Chondrocyte (in vitro differentiated cells): ENCODE measurements at regions not wholly inside any gene's neighbourhood (a gene's known extent, or its start where the extent isn't known, plus 50 kb on each side); places are given as distances from the start of the nearest gene placed in this dataset.

Experiments
- DNase-seq: peaks from one replicate; pipeline ENCODE4 v3.0.0; 2021; ENCODE audit warnings: mixed read lengths, low spot score
- H3K27ac Mint-ChIP-seq: one replicate; pipeline ENCODE4 v1.8.0; 2021; ENCODE audit warnings: mild to moderate bottlenecking, moderate library complexity, mixed read lengths; ENCODE audit not compliant: unreplicated experiment
- H3K27me3 Mint-ChIP-seq: 2 replicates; pipeline ENCODE4 v1.8.0; 2021; ENCODE audit warnings: low read depth, mixed read lengths
- H3K36me3 Mint-ChIP-seq: 2 replicates; pipeline ENCODE4 v1.8.0; 2021; ENCODE audit warnings: low read depth, mixed read lengths
- H3K4me1 Mint-ChIP-seq: 2 replicates; pipeline ENCODE4 v1.8.0; 2021; ENCODE audit warnings: low read depth, mild to moderate bottlenecking, mixed read lengths
- H3K4me3 Mint-ChIP-seq: one replicate; pipeline ENCODE4 v1.8.0; 2021; ENCODE audit warnings: mild to moderate bottlenecking, moderate library complexity, mixed read lengths; ENCODE audit not compliant: unreplicated experiment
- H3K9me3 Mint-ChIP-seq: 2 replicates; pipeline ENCODE4 v1.8.0; 2021; ENCODE audit warnings: low read depth, mixed read lengths
- CTCF ChIP-seq: fragments of 200-600 bp; sonication (generic); IDR thresholded peaks from 2 replicates; pipeline ENCODE4 v1.5.0; 2021; ENCODE audit warnings: antibody characterized with exemption, mild to moderate bottlenecking, moderate library complexity

DNA sequence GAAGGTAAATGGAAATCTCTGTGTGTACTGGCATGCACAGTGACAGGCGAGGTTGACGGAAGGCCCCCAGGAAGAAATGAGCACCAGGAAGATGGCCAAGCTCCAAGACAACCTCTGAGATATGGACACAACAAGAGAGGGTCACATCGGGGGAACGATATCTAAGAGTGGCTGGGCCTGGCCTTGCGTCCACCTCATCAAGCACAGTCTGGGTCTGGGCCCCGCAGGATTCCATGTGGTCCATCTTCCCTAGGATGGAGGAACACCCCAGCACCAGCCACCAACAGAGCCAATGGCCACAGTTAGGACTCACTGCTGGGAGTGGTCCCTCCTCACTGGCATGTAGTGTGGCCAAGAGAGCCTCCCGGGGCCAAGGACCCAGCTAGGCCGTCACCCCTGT is 272.6 kb upstream of the AGTR2 start:
- Mint-ChIP-seq H3K27me3 (no peaks in the 10 kb centered on the region), H3K27ac (no peak overlapping the region), H3K4me1 (no peaks in the 10 kb centered on the region), H3K9me3 (peaks cover 35% of the 10 kb centered on the region), H3K4me3 (no peak overlapping the region), H3K36me3 (no peaks in the 10 kb centered on the region)
- no peak for TF ChIP-seq CTCF
- no peak for DNase-seq

DNA sequence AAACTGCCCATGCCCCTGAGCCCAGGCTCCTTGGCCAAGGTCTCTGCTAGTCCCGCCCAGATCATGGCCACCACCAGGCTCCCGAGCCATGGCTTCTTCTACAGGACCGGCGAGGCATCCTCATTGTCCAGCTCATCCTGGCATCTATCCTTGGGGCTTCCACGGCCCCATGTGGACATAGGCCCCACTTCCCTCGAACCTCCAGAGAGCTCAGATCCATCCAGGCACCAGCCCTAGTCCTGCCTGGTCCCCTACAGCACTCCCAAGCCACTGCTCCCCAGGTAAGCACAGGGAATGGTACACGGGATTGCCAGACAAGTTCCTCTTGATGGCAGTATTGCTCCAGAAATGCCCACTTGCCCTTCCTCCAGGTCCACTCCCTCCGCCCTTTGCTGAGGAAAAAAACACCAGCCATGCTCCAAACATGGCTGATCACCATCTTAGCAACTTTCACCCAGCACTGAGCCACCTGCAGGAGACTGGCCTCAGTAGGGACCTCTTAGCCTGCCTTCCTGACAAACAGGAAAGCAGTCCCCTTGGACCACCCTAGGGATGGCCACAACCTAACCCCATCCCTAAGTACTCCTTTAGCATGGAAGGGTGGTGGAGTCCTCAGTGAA is 272.1 kb upstream of the AGTR2 start:
- no peak overlapping the region for H3K4me3 Mint-ChIP-seq
- TF ChIP-seq CTCF, result no peak
- H3K9me3 Mint-ChIP-seq, result peaks cover 34% of the 10 kb centered on the region
- no peaks in the 10 kb centered on the region for H3K4me1 Mint-ChIP-seq
- no peaks in the 10 kb centered on the region for H3K27me3 Mint-ChIP-seq
- H3K27ac Mint-ChIP-seq, result no peak overlapping the region
- no peak for DNase-seq
- H3K36me3 Mint-ChIP-seq, result no peaks in the 10 kb centered on the region

DNA sequence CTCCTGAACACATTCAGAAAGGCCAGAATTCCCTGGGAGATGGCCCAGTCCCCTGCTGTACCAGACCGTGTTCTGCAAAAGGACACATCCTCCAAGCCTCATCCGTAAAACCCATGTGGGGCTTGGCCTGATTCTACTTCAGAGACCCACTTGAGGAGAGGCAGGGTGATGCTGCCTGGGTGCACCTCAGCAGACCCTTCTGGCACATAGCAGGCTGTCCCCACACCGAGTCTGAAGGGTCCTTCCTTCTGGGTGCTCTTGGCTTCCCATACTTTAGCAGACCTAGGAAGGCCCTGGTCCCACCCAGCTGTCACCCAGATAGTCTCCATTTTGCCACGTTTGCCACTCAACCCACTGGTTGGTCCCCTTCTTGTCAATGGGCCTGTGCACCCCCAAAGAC is 270.1 kb upstream of the AGTR2 start:
- H3K36me3 Mint-ChIP-seq, result no peaks in the 10 kb centered on the region

DNA sequence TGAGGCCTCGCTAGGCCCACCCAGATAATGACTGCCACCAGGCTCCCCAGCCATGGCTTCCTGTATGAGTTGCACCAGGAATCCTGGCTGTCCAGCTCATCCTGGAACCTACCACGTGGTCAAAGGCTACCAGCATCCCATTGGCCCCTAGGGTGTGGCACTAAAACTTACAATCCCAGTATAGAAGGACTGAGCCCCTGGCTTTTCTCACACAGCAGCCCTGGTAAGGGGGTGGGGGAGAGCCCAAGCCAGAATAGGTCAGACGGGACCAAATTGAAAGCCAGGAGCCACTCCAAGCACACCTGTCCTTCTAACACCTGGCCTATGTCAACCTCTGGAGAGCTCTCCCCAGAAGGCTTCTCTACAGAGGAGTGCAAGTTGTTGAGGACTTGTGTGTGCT is 269.3 kb upstream of the AGTR2 start:
- Mint-ChIP-seq H3K4me1 (no peaks in the 10 kb centered on the region), H3K36me3 (no peaks in the 10 kb centered on the region), H3K9me3 (peaks cover 38% of the 10 kb centered on the region), H3K27ac (no peak overlapping the region), H3K4me3 (no peak overlapping the region), H3K27me3 (no peaks in the 10 kb centered on the region)
- DNase-seq, result no peak
- no peak for TF ChIP-seq CTCF

More for the DNA sequence above, 270.1 kb upstream of the AGTR2 start:
- Mint-ChIP-seq H3K4me3 (no peak overlapping the region), H3K9me3 (peaks cover 35% of the 10 kb centered on the region), H3K4me1 (no peaks in the 10 kb centered on the region), H3K27me3 (no peaks in the 10 kb centered on the region), H3K27ac (no peak overlapping the region)
- no peak for TF ChIP-seq CTCF
- no peak for DNase-seq

DNA sequence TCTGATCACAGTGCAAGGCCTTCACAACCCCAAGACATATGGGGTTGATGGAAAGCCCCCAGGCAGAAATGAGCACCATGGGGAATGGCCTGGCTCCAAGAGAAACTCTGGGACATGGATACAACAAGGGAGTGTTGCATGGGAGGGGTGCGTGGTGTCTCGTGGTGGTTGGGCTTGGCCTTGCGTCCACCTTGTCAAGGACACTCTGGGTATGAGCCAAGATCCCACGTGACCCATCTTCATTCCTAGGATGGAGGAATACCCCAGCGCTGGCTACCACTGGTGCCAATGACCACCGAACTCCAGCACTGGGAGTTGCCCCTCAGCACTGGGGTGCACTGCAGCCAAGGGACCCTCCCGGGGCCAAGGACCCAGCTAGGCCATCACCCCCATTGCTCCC is 267.5 kb upstream of the AGTR2 start:
- Mint-ChIP-seq H3K27ac (no peak overlapping the region), H3K9me3 (peaks cover 46% of the 10 kb centered on the region), H3K36me3 (no peaks in the 10 kb centered on the region), H3K4me3 (no peak overlapping the region), H3K4me1 (no peaks in the 10 kb centered on the region), H3K27me3 (no peaks in the 10 kb centered on the region)
- no peak for TF ChIP-seq CTCF
- no peak for DNase-seq
